ENCODE measurements at regions not wholly inside any gene's neighbourhood (a gene's known extent, or its start where the extent isn't known, plus 50 kb on each side); places are given as distances from the start of the nearest gene placed in this dataset.
"Not testable (repeated sequence)": the region's sequence is repeated elsewhere in the genome, so short reads cannot be mapped to it uniquely, and the experiment has no call there.

GRCh38 chr6:84314377-84314898 is 87.0 kb upstream of the CEP162 start:
- Mint-ChIP-seq H3K9me3 (peaks cover 22% of the 10 kb centered on the region), H3K27ac (no peak overlapping the region), H3K4me3 (no peak overlapping the region), H3K4me1 (no peaks in the 10 kb centered on the region), H3K36me3 (no peaks in the 10 kb centered on the region), H3K27me3 (ENCODE audit: low read depth) (peaks cover 13% of the 10 kb centered on the region)
- TF ChIP-seq CTCF (IDR thresholded peaks at IDR 0.05; ENCODE audit: unreplicated experiment) = no peak
- no peak for DNase-seq (ENCODE audit: low spot score in 2 of 2, unreplicated experiment in 2 of 2)

GRCh38 chr6:84309336-84309735 is 81.9 kb upstream of the CEP162 start:
- peaks cover 8% of the 10 kb centered on the region for H3K27me3 Mint-ChIP-seq (ENCODE audit: low read depth)

GRCh38 chr6:84304881-84305280 is 77.4 kb upstream of the CEP162 start:
- no peak overlapping the region for H3K27ac Mint-ChIP-seq
- no peak for TF ChIP-seq CTCF (IDR thresholded peaks at IDR 0.05; ENCODE audit: unreplicated experiment)

More at GRCh38 chr6:84309336-84309735, 81.9 kb upstream of the CEP162 start:
- Mint-ChIP-seq H3K4me3 (no peak overlapping the region), H3K27ac (no peak overlapping the region), H3K4me1 (no peaks in the 10 kb centered on the region), H3K36me3 (no peaks in the 10 kb centered on the region), H3K9me3 (no peaks in the 10 kb centered on the region)
- no peak for DNase-seq (ENCODE audit: low spot score in 2 of 2, unreplicated experiment in 2 of 2)
- no peak for TF ChIP-seq CTCF (IDR thresholded peaks at IDR 0.05; ENCODE audit: unreplicated experiment)

GRCh38 chr6:84291033-84291432 is 63.6 kb upstream of the CEP162 start:
- H3K9me3 Mint-ChIP-seq = peaks cover 42% of the 10 kb centered on the region
- H3K27me3 Mint-ChIP-seq (ENCODE audit: low read depth); H3K27ac Mint-ChIP-seq; H3K36me3 Mint-ChIP-seq; H3K4me1 Mint-ChIP-seq; H3K4me3 Mint-ChIP-seq; DNase-seq (ENCODE audit: low spot score in 2 of 2, unreplicated experiment in 2 of 2): not testable (repeated sequence)

More at GRCh38 chr6:84304881-84305280, 77.4 kb upstream of the CEP162 start:
- H3K36me3 Mint-ChIP-seq = no peaks in the 10 kb centered on the region
- H3K4me1 Mint-ChIP-seq = no peaks in the 10 kb centered on the region
- no peaks in the 10 kb centered on the region for H3K27me3 Mint-ChIP-seq (ENCODE audit: low read depth)
- DNase-seq (ENCODE audit: low spot score in 2 of 2, unreplicated experiment in 2 of 2) = no peak
- H3K9me3 Mint-ChIP-seq = no peaks in the 10 kb centered on the region
- no peak overlapping the region for H3K4me3 Mint-ChIP-seq

- peaks cover 10% of the 10 kb centered on the region for H3K9me3 Mint-ChIP-seq
- H3K27me3 Mint-ChIP-seq (ENCODE audit: low read depth) = peaks cover 6% of the 10 kb centered on the region
- no peak for DNase-seq (ENCODE audit: low spot score in 2 of 2, unreplicated experiment in 2 of 2)
- H3K4me1 Mint-ChIP-seq = no peaks in the 10 kb centered on the region
- no peaks in the 10 kb centered on the region for H3K36me3 Mint-ChIP-seq
- H3K4me3 Mint-ChIP-seq = no peak overlapping the region
- no peak overlapping the region for H3K27ac Mint-ChIP-seq
- no peak for TF ChIP-seq CTCF (IDR thresholded peaks at IDR 0.05; ENCODE audit: unreplicated experiment)
These were observed 57.1 kb upstream of the CEP162 start for GRCh38 chr6:84284428-84285049.

- no peaks in the 10 kb centered on the region for H3K9me3 Mint-ChIP-seq
- H3K27ac Mint-ChIP-seq = no peak overlapping the region
- H3K36me3 Mint-ChIP-seq = no peaks in the 10 kb centered on the region
- H3K4me1 Mint-ChIP-seq = no peaks in the 10 kb centered on the region
- DNase-seq (ENCODE audit: low spot score in 2 of 2, unreplicated experiment in 2 of 2) = no peak
- no peak for TF ChIP-seq CTCF (IDR thresholded peaks at IDR 0.05; ENCODE audit: unreplicated experiment)
- H3K4me3 Mint-ChIP-seq = no peak overlapping the region
- H3K27me3 Mint-ChIP-seq (ENCODE audit: low read depth) = peaks cover 6% of the 10 kb centered on the region
These were observed 55.1 kb upstream of the CEP162 start for GRCh38 chr6:84282550-84282949.

Measured in mesothelial cell of epicardium (in vitro differentiated cells).